ENCODE measurements at regions not wholly inside any gene's neighbourhood (a gene's known extent, or its start where the extent isn't known, plus 50 kb on each side); places are given as distances from the start of the nearest gene placed in this dataset.
"Not testable (repeated sequence)": the region's sequence is repeated elsewhere in the genome, so short reads cannot be mapped to it uniquely, and the experiment has no call there.

DNA sequence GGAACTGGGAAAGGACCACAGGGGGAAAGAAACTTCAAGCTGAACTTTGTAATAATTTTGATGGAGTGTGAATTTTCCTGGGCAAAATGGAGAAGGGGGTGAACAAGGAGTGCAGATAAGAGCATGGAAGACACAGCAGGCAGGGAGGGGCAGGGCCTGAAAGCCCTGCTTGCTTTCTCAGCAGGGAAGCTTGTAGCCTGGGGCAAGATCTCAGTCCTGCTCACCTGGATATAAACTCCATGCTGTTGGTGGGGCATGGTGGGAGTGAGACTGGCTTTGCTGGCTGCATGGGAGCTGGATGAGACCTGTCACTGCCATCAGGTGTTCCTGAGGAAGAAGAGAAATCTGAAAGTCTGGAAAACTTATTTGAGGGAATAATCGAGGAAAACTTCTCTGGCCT is 58.7 kb upstream of the RC3H1 start:
- Histone ChIP-seq H3K27ac (no peak overlapping the region), H3K9me3 (no peaks in the 10 kb centered on the region), H3K36me3 (no peaks in the 10 kb centered on the region), H3K4me1 (no peaks in the 10 kb centered on the region), H3K4me3 (no peak overlapping the region), H3K27me3 (no peaks in the 10 kb centered on the region)
- no peak for TF ChIP-seq POLR2AphosphoS5 (IDR thresholded peaks at IDR 0.05)
- no peak for TF ChIP-seq EP300 (IDR thresholded peaks at IDR 0.05)
- no peak for TF ChIP-seq POLR2A (IDR thresholded peaks at IDR 0.05)
- TF ChIP-seq, protein P1, sequence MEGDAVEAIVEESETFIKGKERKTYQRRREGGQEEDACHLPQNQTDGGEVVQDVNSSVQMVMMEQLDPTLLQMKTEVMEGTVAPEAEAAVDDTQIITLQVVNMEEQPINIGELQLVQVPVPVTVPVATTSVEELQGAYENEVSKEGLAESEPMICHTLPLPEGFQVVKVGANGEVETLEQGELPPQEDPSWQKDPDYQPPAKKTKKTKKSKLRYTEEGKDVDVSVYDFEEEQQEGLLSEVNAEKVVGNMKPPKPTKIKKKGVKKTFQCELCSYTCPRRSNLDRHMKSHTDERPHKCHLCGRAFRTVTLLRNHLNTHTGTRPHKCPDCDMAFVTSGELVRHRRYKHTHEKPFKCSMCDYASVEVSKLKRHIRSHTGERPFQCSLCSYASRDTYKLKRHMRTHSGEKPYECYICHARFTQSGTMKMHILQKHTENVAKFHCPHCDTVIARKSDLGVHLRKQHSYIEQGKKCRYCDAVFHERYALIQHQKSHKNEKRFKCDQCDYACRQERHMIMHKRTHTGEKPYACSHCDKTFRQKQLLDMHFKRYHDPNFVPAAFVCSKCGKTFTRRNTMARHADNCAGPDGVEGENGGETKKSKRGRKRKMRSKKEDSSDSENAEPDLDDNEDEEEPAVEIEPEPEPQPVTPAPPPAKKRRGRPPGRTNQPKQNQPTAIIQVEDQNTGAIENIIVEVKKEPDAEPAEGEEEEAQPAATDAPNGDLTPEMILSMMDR (IDR thresholded peaks at IDR 0.05) = no peak
- DNase-seq (ENCODE audit: low spot score in 2 of 2) = no peak
- WGBS = 80% methylated on average over 1 of the region's 1 CpG

DNA sequence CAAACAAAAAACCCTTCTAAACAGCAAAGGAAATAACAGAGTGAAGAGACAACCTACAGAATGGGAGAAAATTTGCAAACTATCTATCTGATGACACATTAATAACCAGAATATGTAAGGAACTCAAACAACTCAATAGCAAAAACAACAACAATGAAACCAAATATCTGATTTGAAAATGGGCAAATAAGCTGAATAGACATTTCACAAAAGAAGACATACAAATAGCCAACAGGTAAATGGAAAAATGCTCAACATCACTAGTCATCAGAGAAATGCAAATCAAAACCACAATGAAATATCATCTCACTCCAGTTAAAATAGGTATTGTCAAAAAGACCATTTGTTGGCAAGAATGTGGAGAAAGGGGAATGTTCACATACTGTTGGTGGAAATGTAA is 57.6 kb upstream of the RC3H1 start:
- no peak for DNase-seq (ENCODE audit: low spot score in 2 of 2)
- Histone ChIP-seq H3K36me3 (no peaks in the 10 kb centered on the region), H3K4me3 (no peak overlapping the region), H3K27me3 (no peaks in the 10 kb centered on the region), H3K4me1 (no peaks in the 10 kb centered on the region), H3K27ac (no peak overlapping the region), H3K9me3 (no peaks in the 10 kb centered on the region)
- no peak for TF ChIP-seq POLR2AphosphoS5 (IDR thresholded peaks at IDR 0.05)
- TF ChIP-seq POLR2A (IDR thresholded peaks at IDR 0.05) = no peak
- TF ChIP-seq EP300 (IDR thresholded peaks at IDR 0.05) = no peak
- TF ChIP-seq, protein P1 (IDR thresholded peaks at IDR 0.05) = no peak

DNA sequence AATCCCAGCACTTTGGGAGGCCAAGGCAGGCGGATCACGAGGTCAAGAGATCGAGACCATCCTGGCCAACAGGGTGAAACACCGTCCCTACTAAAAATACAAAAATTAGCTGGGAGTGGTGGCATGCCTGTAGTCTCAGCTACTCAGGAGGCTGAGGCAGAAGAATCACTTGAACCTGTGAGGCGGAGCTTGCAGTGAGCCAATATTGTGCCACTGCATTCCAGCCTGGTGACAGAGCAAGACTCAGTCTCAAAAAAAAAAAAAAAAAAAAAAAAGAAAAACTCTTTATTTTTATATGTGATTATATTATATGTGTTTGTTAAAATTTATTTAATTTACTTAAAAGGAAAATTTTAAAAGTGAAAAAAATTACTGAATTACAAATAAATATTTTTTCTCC is 56.8 kb upstream of the RC3H1 start:
- 85% methylated on average over 5 of the region's 5 CpGs for WGBS

DNA sequence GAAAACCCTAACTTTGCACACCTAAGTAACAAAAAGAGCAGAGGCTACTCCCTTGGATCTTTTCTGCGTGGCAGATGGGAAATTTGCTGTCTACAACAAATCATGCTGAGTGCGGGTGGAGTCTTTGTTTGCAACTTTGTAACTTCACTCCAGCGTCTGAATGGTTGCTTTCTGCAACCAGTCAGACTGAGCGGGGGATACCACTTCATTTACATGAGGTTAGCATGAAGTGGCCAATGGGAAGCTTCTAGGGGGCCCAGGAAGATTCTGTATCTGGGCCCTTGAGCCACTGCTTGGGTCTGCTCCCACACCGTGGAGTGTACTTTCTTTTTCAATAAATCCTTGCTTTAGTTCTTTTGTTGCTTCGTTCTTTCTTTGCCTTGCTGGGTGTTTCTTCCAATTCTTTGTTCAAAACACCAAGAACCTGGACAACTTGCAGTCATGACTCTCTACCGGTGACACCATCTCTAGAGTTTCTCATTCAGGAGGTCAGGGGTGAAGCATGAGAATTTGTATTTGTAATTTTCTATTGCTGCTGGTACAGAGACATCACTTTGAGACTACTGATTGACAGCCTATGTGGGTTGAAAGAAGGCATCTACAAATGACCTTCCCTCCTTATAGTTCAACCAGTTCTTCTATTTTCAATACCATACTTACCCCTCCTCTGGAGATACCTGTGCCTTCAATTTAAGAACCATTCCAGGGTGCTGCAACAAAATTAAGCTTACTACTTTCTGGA is 55.8 kb upstream of the RC3H1 start:
- Histone ChIP-seq H3K27me3 (no peaks in the 10 kb centered on the region), H3K9me3 (no peaks in the 10 kb centered on the region), H3K4me3 (no peak overlapping the region), H3K36me3 (no peaks in the 10 kb centered on the region), H3K27ac (no peak overlapping the region), H3K4me1 (no peaks in the 10 kb centered on the region)
- no peak for DNase-seq (ENCODE audit: low spot score in 2 of 2)
- TF ChIP-seq POLR2AphosphoS5 (IDR thresholded peaks at IDR 0.05) (no peak), POLR2A (IDR thresholded peaks at IDR 0.05) (no peak), EP300 (IDR thresholded peaks at IDR 0.05) (no peak)
- TF ChIP-seq, protein P1 (IDR thresholded peaks at IDR 0.05) = no peak
- WGBS = 44% methylated on average over 7 of the region's 7 CpGs

More for the DNA sequence above, 56.8 kb upstream of the RC3H1 start:
- DNase-seq (ENCODE audit: low spot score in 2 of 2); H3K4me1 ChIP-seq; H3K27me3 ChIP-seq; H3K9me3 ChIP-seq; H3K27ac ChIP-seq; H3K4me3 ChIP-seq; H3K36me3 ChIP-seq: not testable (repeated sequence)

DNA sequence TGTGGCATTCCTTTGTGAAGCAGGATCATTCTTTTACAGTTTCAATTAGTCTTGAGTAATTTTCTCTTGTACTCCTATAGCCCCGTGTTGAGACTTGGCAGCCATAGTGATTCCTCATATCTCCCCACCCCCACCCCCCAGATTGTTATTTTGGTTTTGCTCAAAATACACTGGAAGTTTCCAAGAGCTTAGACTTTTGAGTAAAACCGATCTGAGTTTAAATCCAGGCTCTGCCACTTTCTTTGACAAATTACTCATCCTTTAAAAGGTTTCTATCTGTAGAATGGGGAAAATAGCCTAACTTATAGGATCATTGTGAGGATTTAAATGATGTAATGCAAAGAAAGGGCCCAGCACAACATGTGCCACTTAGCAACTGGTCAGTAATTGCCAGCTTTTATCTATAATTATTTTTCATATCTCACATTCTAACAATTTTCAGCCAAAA is 53.1 kb upstream of the RC3H1 start:
- TF ChIP-seq, protein P1 (IDR thresholded peaks at IDR 0.05) = no peak
- TF ChIP-seq POLR2AphosphoS5 (IDR thresholded peaks at IDR 0.05) (no peak), POLR2A (IDR thresholded peaks at IDR 0.05) (no peak), EP300 (IDR thresholded peaks at IDR 0.05) (no peak)

DNA sequence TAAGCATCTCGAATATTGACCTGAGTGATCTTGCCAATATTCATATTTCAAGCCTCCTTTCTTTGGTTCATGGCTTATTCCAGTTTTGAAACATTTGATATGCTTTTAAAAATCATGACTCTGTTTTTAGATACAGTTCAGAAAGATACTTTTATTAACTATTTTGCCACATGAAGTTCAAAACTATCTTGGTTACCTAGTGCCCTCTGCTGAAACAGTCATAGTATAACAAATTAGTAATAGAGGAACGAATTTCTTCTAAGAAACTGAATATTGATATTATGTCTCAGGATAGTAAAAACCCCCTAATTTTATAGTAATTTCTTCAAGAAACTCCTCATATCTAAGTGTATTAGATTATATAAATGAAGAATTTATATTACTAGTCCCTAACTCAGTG is 52.6 kb upstream of the RC3H1 start:
- no peak for TF ChIP-seq POLR2A (IDR thresholded peaks at IDR 0.05)
- TF ChIP-seq, protein P1 (IDR thresholded peaks at IDR 0.05) = peak in 1 of 2 donors; percentile 21
- no peaks in the 10 kb centered on the region for H3K9me3 ChIP-seq
- 43% methylated on average over 2 of the region's 2 CpGs for WGBS
- no peak for DNase-seq (ENCODE audit: low spot score in 2 of 2)
- H3K36me3 ChIP-seq = no peaks in the 10 kb centered on the region
- H3K4me1 ChIP-seq = no peaks in the 10 kb centered on the region
- H3K27ac ChIP-seq = no peak overlapping the region
- H3K27me3 ChIP-seq = no peaks in the 10 kb centered on the region
- H3K4me3 ChIP-seq = no peak overlapping the region

More for the DNA sequence above, 53.1 kb upstream of the RC3H1 start:
- Histone ChIP-seq H3K4me3 (no peak overlapping the region), H3K36me3 (no peaks in the 10 kb centered on the region), H3K4me1 (no peaks in the 10 kb centered on the region), H3K9me3 (no peaks in the 10 kb centered on the region), H3K27ac (no peak overlapping the region), H3K27me3 (no peaks in the 10 kb centered on the region)
- WGBS = 49% methylated on average over 2 of the region's 2 CpGs
- no peak for DNase-seq (ENCODE audit: low spot score in 2 of 2)
